K562 (cell line): ENCODE measurements at regions not wholly inside any gene's neighbourhood (a gene's known extent, or its start where the extent isn't known, plus 50 kb on each side); places are given as distances from the start of the nearest gene placed in this dataset.
A peak's percentile ranks its signal among the peaks of the same experiment; 100 is the strongest.
"Not testable (repeated sequence)": the region's sequence is repeated elsewhere in the genome, so short reads cannot be mapped to it uniquely, and the experiment has no call there.

Experiments
- ATAC-seq: fragments of 200-7000 bp; cut with Tn5 transposase; 3 replicates; pipeline ENCODE4 v1.9.1; 2020; ENCODE audit warnings: moderate library complexity
- BruUV-seq: library from RNA; stranded (reverse); fragments of 400-500 nt; replicated peaks from 2 replicates; lab custom pipeline; 2021; lab: Mats Ljungman, UMichigan
- CTCF ChIA-PET: fragments of 300-600 bp; formaldehyde crosslinking; extraction: SDS; loops from one replicate; lab custom pipeline; 2021; ENCODE audit warnings: low intra/inter-chr PET ratio; lab: Yijun Ruan, JAX
- POLR2A ChIA-PET: fragments of 300-600, 350-650 bp; sonication (Branson Sonifier 250); formaldehyde crosslinking; extraction: SDS; loops from one replicate; lab custom pipeline; 2021; ENCODE audit warnings: antibody characterized with exemption, inconsistent platforms; lab: Yijun Ruan, JAX
- DNase-seq, 4 experiments: peaks; one replicate each; pipeline versions ENCODE4 v3.0.0 to v3.0.0-alpha.2; 2011 to 2018; ENCODE audit warnings: low spot score in 3 of 4, mixed read lengths in 3 of 4; ENCODE audit errors: extremely low read depth in 1 of 4
- FAIRE-seq: peaks from 2 replicates; lab custom pipeline; 2011; peaks lifted over from hg19 to GRCh38; lab: Jason Lieb, UNC
- H2AFZ ChIP-seq: 2 replicates; pipeline ENCODE4 v1.6.0; 2011; ENCODE audit warnings: low read depth, low read length, control low read depth, inconsistent platforms
- H3K27ac ChIP-seq: fragments of 200-600 bp; 3 replicates; pipeline ENCODE4 v1.8.0; 2011; ENCODE audit warnings: low read depth, mild to moderate bottlenecking, control low read depth, inconsistent platforms, low read length, moderate library complexity, mixed read lengths; ENCODE audit errors: extremely low read depth
- H3K27me3 ChIP-seq, 2 experiments: fragments of 300-600 bp in 1 of 2; 2 replicates in 1 of 2; 3 replicates in 1 of 2; pipeline versions ENCODE4 v1.6.0 to v1.8.0; 2011; ENCODE audit warnings: inconsistent platforms in 2 of 2, low read length in 2 of 2, mild to moderate bottlenecking in 1 of 2, mixed read lengths in 1 of 2, moderate library complexity in 1 of 2; ENCODE audit not compliant: control insufficient read depth in 2 of 2, insufficient read depth in 2 of 2
- H3K36me3 ChIP-seq: fragments of 300-600 bp; 3 replicates; pipeline ENCODE4 v1.8.0; 2011; ENCODE audit warnings: mild to moderate bottlenecking, low read length, inconsistent platforms; ENCODE audit not compliant: control insufficient read depth, insufficient read depth
- H3K4me1 ChIP-seq, 2 experiments: fragments of 200-600 bp in 1 of 2; replicated peaks in 1 of 2; 2 replicates in 1 of 2; 3 replicates in 1 of 2; pipeline versions ENCODE4 v1.5.1 to v1.8.0; 2011; ENCODE audit warnings: inconsistent platforms in 2 of 2, low read length in 2 of 2, mild to moderate bottlenecking in 1 of 2, mixed read lengths in 1 of 2, moderate library complexity in 1 of 2; ENCODE audit not compliant: control insufficient read depth in 2 of 2, insufficient read depth in 2 of 2
- H3K4me2 ChIP-seq: 2 replicates; pipeline ENCODE4 v1.6.1; 2011; ENCODE audit warnings: low read length, control low read depth, inconsistent platforms, mixed read lengths; ENCODE audit not compliant: insufficient read depth
- H3K4me3 ChIP-seq: fragments of 200-600 bp; sonication (generic), shearing (Covaris generic); 2 replicates; pipeline ENCODE4 v1.5.1; 2016; ENCODE audit warnings: control low read depth, inconsistent platforms
- H3K79me2 ChIP-seq: fragments of 200-600 bp; 3 replicates; pipeline ENCODE4 v1.8.0; 2011; ENCODE audit warnings: low read length, inconsistent platforms; ENCODE audit not compliant: control insufficient read depth, insufficient read depth
- H3K9ac ChIP-seq, 2 experiments: 2 replicates each; pipeline versions ENCODE4 v1.6.0 to v1.6.1; 2011; ENCODE audit warnings: low read depth in 2 of 2, low read length in 2 of 2, control low read depth in 1 of 2, inconsistent platforms in 1 of 2, mild to moderate bottlenecking in 1 of 2, mixed read lengths in 1 of 2; ENCODE audit not compliant: insufficient read depth in 1 of 2
- H3K9me1 ChIP-seq: one replicate; pipeline ENCODE4 v1.6.0; 2011; ENCODE audit warnings: inconsistent platforms, mild to moderate bottlenecking, low read length, moderate library complexity; ENCODE audit not compliant: control insufficient read depth, insufficient read depth
- H3K9me3 ChIP-seq: replicated peaks from 2 replicates; pipeline ENCODE4 v1.5.1; 2011; ENCODE audit warnings: low read depth, low read length, inconsistent platforms; ENCODE audit not compliant: control insufficient read depth, insufficient read depth
- H4K20me1 ChIP-seq: replicated peaks from 2 replicates; pipeline ENCODE4 v1.6.1; 2011; ENCODE audit warnings: low read length, inconsistent platforms, mixed read lengths; ENCODE audit not compliant: control insufficient read depth, insufficient read depth
- C11orf30 ChIP-seq: fragments of 450-650 bp; IDR thresholded peaks from 2 replicates; pipeline ENCODE4 v1.6.1; 2016; ENCODE audit warnings: low read depth, mild to moderate bottlenecking
- GATA2 ChIP-seq: sonication (generic); formaldehyde crosslinking; IDR thresholded peaks from 2 replicates; pipeline ENCODE4 v1.4.0; 2020; ENCODE audit warnings: mild to moderate bottlenecking, missing genetic modification reagents
- GTF2E2 ChIP-seq: fragments of 200-800 bp; sonication (Bioruptor generic); IDR thresholded peaks from 2 replicates; pipeline ENCODE4 v1.6.1; 2016; ENCODE audit warnings: missing genetic modification characterization, missing compliant biosample characterization
- NFE2 ChIP-seq: IDR thresholded peaks from 2 replicates; pipeline ENCODE4 v1.6.1; 2014; ENCODE audit warnings: antibody characterized with exemption, low read depth
- TARDBP ChIP-seq: fragments of 450-650 bp; IDR thresholded peaks from 2 replicates; pipeline ENCODE4 v1.6.1; 2016
- ZNF316 ChIP-seq: fragments of 450-650 bp; IDR thresholded peaks from 2 replicates; pipeline ENCODE4 v1.6.1; 2016
- ZNF436 ChIP-seq: fragments of 250-450, 450-650 bp; sonication (Bioruptor Pico); formaldehyde crosslinking; IDR thresholded peaks from 2 replicates; pipeline ENCODE4 v1.7.0; 2020; ENCODE audit warnings: mild to moderate bottlenecking
- ZNF444 ChIP-seq: fragments of 250-450 bp; sonication (Bioruptor Pico); IDR thresholded peaks from 2 replicates; pipeline ENCODE4 v1.4.0; 2020; ENCODE audit warnings: mild to moderate bottlenecking, moderate library complexity
- WGBS: fragments of 100-300 bp; shearing (Covaris generic); methylation state at CpG from one replicate; pipeline ENCODE4 v1.1.6; 2016; ENCODE audit warnings: low coverage, mixed read lengths; ENCODE audit not compliant: insufficient coverage; ENCODE audit errors: missing lambda C conversion rate; 5-methylcytosine and 5-hydroxymethylcytosine counted together
- in situ Hi-C: fragments of 300-500 bp; cut with MboI; formaldehyde crosslinking; loops from 4 replicates; pipeline ENCODE4 v1.15.0; 2018; ENCODE audit warnings: inconsistent platforms, mixed read lengths
- intact Hi-C: fragments of 100-400 bp; cut with micrococcal nuclease; formaldehyde crosslinking; loops from 2 replicates; pipeline ENCODE4 v1.14.2; 2022
- TF ChIP-seq, protein P1 (sequence below), 2 experiments: IDR thresholded peaks in 1 of 2; conservative IDR thresholded peaks in 1 of 2; 2 replicates each; pipeline ENCODE4 v1.6.1; 2016; ENCODE audit warnings: low read depth in 2 of 2, mild to moderate bottlenecking in 1 of 2, missing compliant biosample characterization in 1 of 2, missing genetic modification characterization in 1 of 2, moderate library complexity in 1 of 2

GRCh38 chr17:62206550-62206949 is 141.5 kb upstream of the MED13 start:
- H4K20me1 ChIP-seq, result no peaks in the 10 kb centered on the region
- POLR2A ChIA-PET, result no interaction called here
- BruUV-seq, result no TSS peak

GRCh38 chr17:62197156-62197555 is 132.1 kb upstream of the MED13 start:
- H2AFZ ChIP-seq, H3K27ac ChIP-seq, BruUV-seq, POLR2A ChIA-PET, H3K9me1 ChIP-seq, CTCF ChIA-PET, H3K9me3 ChIP-seq, in situ Hi-C loops, H3K36me3 ChIP-seq, H3K4me2 ChIP-seq, ATAC-seq: not testable (repeated sequence)
- WGBS, result 47% methylated on average over 7 of the region's 7 CpGs
- TF ChIP-seq, protein P1, sequence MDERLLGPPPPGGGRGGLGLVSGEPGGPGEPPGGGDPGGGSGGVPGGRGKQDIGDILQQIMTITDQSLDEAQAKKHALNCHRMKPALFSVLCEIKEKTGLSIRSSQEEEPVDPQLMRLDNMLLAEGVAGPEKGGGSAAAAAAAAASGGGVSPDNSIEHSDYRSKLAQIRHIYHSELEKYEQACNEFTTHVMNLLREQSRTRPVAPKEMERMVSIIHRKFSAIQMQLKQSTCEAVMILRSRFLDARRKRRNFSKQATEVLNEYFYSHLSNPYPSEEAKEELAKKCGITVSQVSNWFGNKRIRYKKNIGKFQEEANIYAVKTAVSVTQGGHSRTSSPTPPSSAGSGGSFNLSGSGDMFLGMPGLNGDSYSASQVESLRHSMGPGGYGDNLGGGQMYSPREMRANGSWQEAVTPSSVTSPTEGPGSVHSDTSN (CRISPR knock-in tag; IDR thresholded peaks at IDR 0.05; ENCODE audit: low read depth), result not testable (repeated sequence)
- TF ChIP-seq, protein P1 (tag; conservative IDR thresholded peaks at IDR 0.05; ENCODE audit: low read depth), result peak; percentile 28; the same call in 1 of the 2 replicates
- TF ChIP-seq ZNF316 (peak; percentile 69), C11orf30 (peak; percentile 69), NFE2 (0 out of 2 replicates have a peak, but pooled peaks have one; percentile 3)
- TF ChIP-seq, all 486 proteins: peak for 4; not testable (repeated sequence) for 482
- DNase-seq, H3K9ac ChIP-seq, FAIRE-seq, intact Hi-C loops, H3K4me3 ChIP-seq, H3K27me3 ChIP-seq, H3K79me2 ChIP-seq, H4K20me1 ChIP-seq, H3K4me1 ChIP-seq: not testable (repeated sequence)

More at GRCh38 chr17:62206550-62206949, 141.5 kb upstream of the MED13 start:
- no peaks in the 10 kb centered on the region for H3K9me1 ChIP-seq
- ATAC-seq (no peak), DNase-seq (no peak)
- peaks cover 0 to 7% of the 10 kb centered on the region in 2 experiments; a peak in 1 of 5 replicates for H3K4me1 ChIP-seq
- no peak overlapping the region for H3K4me3 ChIP-seq
- in situ Hi-C loops (no loop called here), intact Hi-C loops (no loop called here)
- no peaks in the 10 kb centered on the region for H3K36me3 ChIP-seq
- H3K4me2 ChIP-seq, result no peak overlapping the region
- H3K9me3 ChIP-seq, result no peaks in the 10 kb centered on the region
- H2AFZ ChIP-seq, result peak overlapping the region; percentile 62; the same call in 1 of the 2 replicates
- no peaks in the 10 kb centered on the region for H3K79me2 ChIP-seq
- H3K9ac ChIP-seq, result no peak overlapping the region
- no peak for TF ChIP-seq GTF2E2 (tag)
- no peak for TF ChIP-seq ZNF436 (CRISPR knock-in tag)
- TF ChIP-seq ZNF444 (CRISPR knock-in tag), result no peak
- 0 out of 2 replicates have a peak, but pooled peaks have one; percentile 10 for TF ChIP-seq GATA2 (CRISPR knock-in tag)
- TF ChIP-seq TARDBP, result no peak
- TF ChIP-seq, all 486 proteins: peak for 1
- CTCF ChIA-PET, result no interaction called here
- 76% methylated on average over 4 of the region's 4 CpGs for WGBS
- no peak for FAIRE-seq
- Histone ChIP-seq H3K27me3 (no peaks in the 10 kb centered on the region), H3K27ac (no peak overlapping the region)
